Keratinocyte (primary cell): ENCODE measurements at regions not wholly inside any gene's neighbourhood (a gene's known extent, or its start where the extent isn't known, plus 50 kb on each side); places are given as distances from the start of the nearest gene placed in this dataset.

Source experiments
- EZH2 ChIP-seq: IDR thresholded peaks from one replicate; pipeline ENCODE4 v1.6.1; 2012; ENCODE audit warnings: inconsistent platforms, mild to moderate bottlenecking, low read length, moderate library complexity
- TF ChIP-seq, protein P1 (sequence below), 3 experiments: IDR thresholded peaks in 1 of 3; conservative IDR thresholded peaks in 1 of 3; optimal IDR thresholded peaks in 1 of 3; 2 replicates in 2 of 3; 3 replicates in 1 of 3; pipeline versions ENCODE3 to v1.5.1; 2011; ENCODE audit warnings: low read length in 3 of 3, mild to moderate bottlenecking in 3 of 3, moderate library complexity in 2 of 3, control low read depth in 1 of 3, inconsistent platforms in 1 of 3; ENCODE audit not compliant: insufficient read depth in 2 of 3; ENCODE audit errors: extremely low read depth in 1 of 3

GRCh38 chr2:58358026-58358425 is 116.9 kb upstream of the FANCL start:
- TF ChIP-seq, protein P1, sequence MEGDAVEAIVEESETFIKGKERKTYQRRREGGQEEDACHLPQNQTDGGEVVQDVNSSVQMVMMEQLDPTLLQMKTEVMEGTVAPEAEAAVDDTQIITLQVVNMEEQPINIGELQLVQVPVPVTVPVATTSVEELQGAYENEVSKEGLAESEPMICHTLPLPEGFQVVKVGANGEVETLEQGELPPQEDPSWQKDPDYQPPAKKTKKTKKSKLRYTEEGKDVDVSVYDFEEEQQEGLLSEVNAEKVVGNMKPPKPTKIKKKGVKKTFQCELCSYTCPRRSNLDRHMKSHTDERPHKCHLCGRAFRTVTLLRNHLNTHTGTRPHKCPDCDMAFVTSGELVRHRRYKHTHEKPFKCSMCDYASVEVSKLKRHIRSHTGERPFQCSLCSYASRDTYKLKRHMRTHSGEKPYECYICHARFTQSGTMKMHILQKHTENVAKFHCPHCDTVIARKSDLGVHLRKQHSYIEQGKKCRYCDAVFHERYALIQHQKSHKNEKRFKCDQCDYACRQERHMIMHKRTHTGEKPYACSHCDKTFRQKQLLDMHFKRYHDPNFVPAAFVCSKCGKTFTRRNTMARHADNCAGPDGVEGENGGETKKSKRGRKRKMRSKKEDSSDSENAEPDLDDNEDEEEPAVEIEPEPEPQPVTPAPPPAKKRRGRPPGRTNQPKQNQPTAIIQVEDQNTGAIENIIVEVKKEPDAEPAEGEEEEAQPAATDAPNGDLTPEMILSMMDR (optimal IDR thresholded peaks at IDR 0.05 in 1 of 3, IDR thresholded peaks at IDR 0.05 in 1 of 3, conservative IDR thresholded peaks at IDR 0.05 in 1 of 3; ENCODE audit: extremely low read depth in 1 of 3, insufficient read depth in 2 of 3, low read length in 3 of 3) = no peak
- no peak for TF ChIP-seq EZH2
